ENCODE measurements at regions not wholly inside any gene's neighbourhood (a gene's known extent, or its start where the extent isn't known, plus 50 kb on each side); places are given as distances from the start of the nearest gene placed in this dataset.

DNA sequence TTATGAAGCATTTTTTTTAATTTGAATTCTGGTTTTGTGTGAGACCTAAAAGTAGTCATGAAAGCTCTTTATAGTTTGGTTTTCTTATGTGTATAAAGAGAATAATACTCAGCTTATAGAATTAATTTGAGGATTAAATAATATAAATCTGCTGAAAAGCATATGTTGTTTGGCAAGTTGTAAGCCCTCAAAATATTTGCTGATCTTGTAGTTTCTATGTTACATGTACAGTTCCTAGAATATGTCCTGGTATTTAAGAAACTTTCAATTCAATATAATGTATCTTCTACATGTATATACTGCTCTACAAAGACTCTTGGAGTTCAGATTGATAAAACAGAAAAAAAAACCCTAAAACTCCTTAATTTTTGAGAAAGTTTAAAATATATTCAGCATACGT, 605.5 kb upstream of the FAM98A start:
- DNase-seq (ENCODE audit: low read depth): no peak
- TF ChIP-seq, protein P1, sequence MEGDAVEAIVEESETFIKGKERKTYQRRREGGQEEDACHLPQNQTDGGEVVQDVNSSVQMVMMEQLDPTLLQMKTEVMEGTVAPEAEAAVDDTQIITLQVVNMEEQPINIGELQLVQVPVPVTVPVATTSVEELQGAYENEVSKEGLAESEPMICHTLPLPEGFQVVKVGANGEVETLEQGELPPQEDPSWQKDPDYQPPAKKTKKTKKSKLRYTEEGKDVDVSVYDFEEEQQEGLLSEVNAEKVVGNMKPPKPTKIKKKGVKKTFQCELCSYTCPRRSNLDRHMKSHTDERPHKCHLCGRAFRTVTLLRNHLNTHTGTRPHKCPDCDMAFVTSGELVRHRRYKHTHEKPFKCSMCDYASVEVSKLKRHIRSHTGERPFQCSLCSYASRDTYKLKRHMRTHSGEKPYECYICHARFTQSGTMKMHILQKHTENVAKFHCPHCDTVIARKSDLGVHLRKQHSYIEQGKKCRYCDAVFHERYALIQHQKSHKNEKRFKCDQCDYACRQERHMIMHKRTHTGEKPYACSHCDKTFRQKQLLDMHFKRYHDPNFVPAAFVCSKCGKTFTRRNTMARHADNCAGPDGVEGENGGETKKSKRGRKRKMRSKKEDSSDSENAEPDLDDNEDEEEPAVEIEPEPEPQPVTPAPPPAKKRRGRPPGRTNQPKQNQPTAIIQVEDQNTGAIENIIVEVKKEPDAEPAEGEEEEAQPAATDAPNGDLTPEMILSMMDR (IDR thresholded peaks at IDR 0.05; ENCODE audit: control insufficient read depth, insufficient read depth, low read depth, low read length, missing control alignments): no peak
- H3K4me3 ChIP-seq (ENCODE audit: control insufficient read depth, low read depth, low read length): no peak overlapping the region

- H3K4me3 ChIP-seq (ENCODE audit: control insufficient read depth, low read depth, low read length): no peak overlapping the region
- no peak for DNase-seq (ENCODE audit: low read depth)
- TF ChIP-seq, protein P1 (IDR thresholded peaks at IDR 0.05; ENCODE audit: control insufficient read depth, insufficient read depth, low read depth, low read length, missing control alignments): no peak
Observed at GRCh38 chr2:34201099-34201498, 602.0 kb upstream of the FAM98A start.

DNA sequence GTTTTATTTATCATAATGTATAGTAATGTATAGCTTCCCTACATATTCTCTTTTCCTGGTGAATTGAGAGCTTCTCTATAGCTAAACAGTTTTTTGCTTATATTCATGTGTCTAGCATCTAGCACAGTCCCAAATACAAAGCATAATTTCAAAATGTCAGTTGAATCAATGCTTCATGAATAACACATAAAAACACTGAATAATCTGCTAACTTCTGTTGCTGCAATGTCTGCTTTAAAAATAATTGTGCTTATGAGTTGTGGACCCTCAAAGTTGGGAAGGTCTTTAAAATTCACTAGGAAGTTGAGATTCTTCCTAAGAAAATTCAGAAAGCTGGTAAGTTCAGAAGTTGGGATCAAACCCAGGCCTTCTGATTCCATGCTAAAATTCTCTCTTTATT, 600.9 kb upstream of the FAM98A start:
- no peak overlapping the region for H3K4me3 ChIP-seq (ENCODE audit: control insufficient read depth, low read depth, low read length)
- TF ChIP-seq, protein P1 (IDR thresholded peaks at IDR 0.05; ENCODE audit: control insufficient read depth, insufficient read depth, low read depth, low read length, missing control alignments): no peak
- DNase-seq (ENCODE audit: low read depth): no peak

- TF ChIP-seq, protein P1 (IDR thresholded peaks at IDR 0.05; ENCODE audit: control insufficient read depth, insufficient read depth, low read depth, low read length, missing control alignments): no peak
- H3K4me3 ChIP-seq (ENCODE audit: control insufficient read depth, low read depth, low read length): no peak overlapping the region
- DNase-seq (ENCODE audit: low read depth): no peak
Observed at GRCh38 chr2:34193164-34193563, 594.1 kb upstream of the FAM98A start.

DNA sequence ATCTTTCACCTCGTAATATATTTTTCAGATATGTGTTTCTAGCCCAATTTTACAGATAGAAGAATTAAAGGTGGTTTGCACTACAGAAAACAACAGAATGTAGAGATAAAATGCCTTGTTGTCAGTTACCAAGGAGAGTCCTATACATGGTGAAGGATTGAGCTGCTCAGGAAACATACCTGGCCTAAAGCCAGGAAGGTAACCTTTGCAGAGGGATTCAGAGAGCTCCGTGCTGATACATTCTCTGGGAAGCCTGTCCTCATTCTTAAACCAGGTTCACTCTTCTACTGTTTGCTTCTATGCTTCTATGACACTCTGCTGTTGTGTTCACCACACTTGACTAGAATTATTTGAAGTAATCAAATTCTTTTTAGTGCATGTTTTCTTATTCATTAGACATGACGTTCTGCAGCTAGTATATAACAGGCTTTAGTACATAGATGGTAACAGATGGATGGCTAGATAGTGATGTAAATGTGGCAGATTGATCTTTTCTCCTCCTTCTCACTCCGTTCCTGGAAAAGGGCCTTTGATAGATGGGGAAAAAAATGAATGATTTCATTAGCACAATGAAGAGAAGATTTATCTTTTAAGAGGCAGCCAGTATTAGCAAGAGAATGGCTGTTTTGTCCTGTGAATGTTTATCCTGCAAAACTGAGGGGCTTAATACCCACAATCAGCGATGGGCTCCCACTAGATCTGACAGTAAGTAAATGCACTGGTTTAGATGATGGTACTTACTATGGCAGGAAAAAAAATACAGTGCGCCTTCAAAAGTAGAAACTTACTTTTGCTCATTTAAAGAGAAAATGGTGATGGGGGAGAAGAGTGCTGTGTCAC, 589.6 kb upstream of the FAM98A start:
- no peak for DNase-seq (ENCODE audit: low read depth)
- no peak overlapping the region for H3K4me3 ChIP-seq (ENCODE audit: control insufficient read depth, low read depth, low read length)
- TF ChIP-seq, protein P1 (IDR thresholded peaks at IDR 0.05; ENCODE audit: control insufficient read depth, insufficient read depth, low read depth, low read length, missing control alignments): no peak

GRCh38 chr2:34179511-34179910, 580.4 kb upstream of the FAM98A start:
- DNase-seq (ENCODE audit: low read depth): no peak

More at GRCh38 chr2:34179511-34179910, 580.4 kb upstream of the FAM98A start:
- no peak overlapping the region for H3K4me3 ChIP-seq (ENCODE audit: control insufficient read depth, low read depth, low read length)
- TF ChIP-seq, protein P1 (IDR thresholded peaks at IDR 0.05; ENCODE audit: control insufficient read depth, insufficient read depth, low read depth, low read length, missing control alignments): no peak
